DOHH2 (cell line): ENCODE measurements at regions not wholly inside any gene's neighbourhood (a gene's known extent, or its start where the extent isn't known, plus 50 kb on each side); places are given as distances from the start of the nearest gene placed in this dataset.

Experiments
- H3F3A ChIP-seq: fragments of 200-600 bp; sonication (generic), shearing (Covaris generic); 2 replicates; pipeline ENCODE4 v1.6.0; 2016; ENCODE audit warnings: antibody characterized with exemption, mild to moderate bottlenecking; ENCODE audit not compliant: control insufficient read depth, insufficient read depth
- H3K27ac ChIP-seq: fragments of 200-600 bp; sonication (generic); 2 replicates; pipeline ENCODE4 v1.5.1; 2014; ENCODE audit warnings: low read depth, mild to moderate bottlenecking, low read length, moderate library complexity
- H3K27me3 ChIP-seq: fragments of 200-600 bp; sonication (generic); 2 replicates; pipeline ENCODE4 v1.6.1; 2014; ENCODE audit warnings: mild to moderate bottlenecking, low read length, mixed read lengths; ENCODE audit not compliant: control insufficient read depth
- H3K36me3 ChIP-seq: fragments of 200-600 bp; sonication (generic); 2 replicates; pipeline ENCODE4 v1.6.1; 2014; ENCODE audit warnings: mild to moderate bottlenecking, low read length, moderate library complexity, mixed read lengths; ENCODE audit not compliant: control insufficient read depth
- H3K4me1 ChIP-seq: fragments of 200-600 bp; sonication (generic); 2 replicates; pipeline ENCODE4 v1.6.1; 2014; ENCODE audit warnings: mild to moderate bottlenecking, low read length, mixed read lengths; ENCODE audit not compliant: control insufficient read depth
- H3K4me2 ChIP-seq: fragments of 200-600 bp; sonication (generic); 2 replicates; pipeline ENCODE4 v1.6.0; 2014; ENCODE audit warnings: mild to moderate bottlenecking, low read length, moderate library complexity
- H3K4me3 ChIP-seq: fragments of 200-600 bp; sonication (generic); 2 replicates; pipeline ENCODE4 v1.5.1; 2014; ENCODE audit warnings: mild to moderate bottlenecking, low read length, mixed read lengths
- H3K79me2 ChIP-seq: fragments of 200-600 bp; sonication (generic); 2 replicates; pipeline ENCODE4 v1.6.1; 2014; ENCODE audit warnings: mild to moderate bottlenecking, low read length, mixed read lengths; ENCODE audit not compliant: control insufficient read depth
- H3K9me2 ChIP-seq: fragments of 200-600 bp; sonication (generic); replicated peaks from 2 replicates; pipeline ENCODE4 v1.6.1; 2014; ENCODE audit warnings: mild to moderate bottlenecking, low read length, mixed read lengths; ENCODE audit not compliant: control insufficient read depth
- H3K9me3 ChIP-seq: fragments of 200-600 bp; sonication (generic); 2 replicates; pipeline ENCODE4 v1.6.1; 2014; ENCODE audit warnings: antibody characterized with exemption, low read length, mixed read lengths; ENCODE audit not compliant: control insufficient read depth, insufficient read depth
- H4K20me1 ChIP-seq: fragments of 200-600 bp; sonication (generic); 2 replicates; pipeline ENCODE4 v1.6.0; 2014; ENCODE audit warnings: low read depth, mild to moderate bottlenecking, antibody characterized with exemption, low read length, moderate library complexity; ENCODE audit not compliant: control insufficient read depth, insufficient read depth
- EZH2phosphoT487 ChIP-seq: fragments of 200-600 bp; sonication (generic); IDR thresholded peaks from 2 replicates; pipeline ENCODE4 v1.6.1; 2017; ENCODE audit warnings: borderline replicate concordance, mild to moderate bottlenecking, antibody characterized with exemption, low read length, moderate library complexity, mixed read lengths
- TF ChIP-seq, protein P1 (sequence below): fragments of 200-600 bp; sonication (generic); IDR thresholded peaks from one replicate; pipeline ENCODE4 v1.5.1; 2014; ENCODE audit warnings: antibody characterized with exemption, mild to moderate bottlenecking, low read depth, low read length; ENCODE audit not compliant: poor library complexity, severe bottlenecking

DNA sequence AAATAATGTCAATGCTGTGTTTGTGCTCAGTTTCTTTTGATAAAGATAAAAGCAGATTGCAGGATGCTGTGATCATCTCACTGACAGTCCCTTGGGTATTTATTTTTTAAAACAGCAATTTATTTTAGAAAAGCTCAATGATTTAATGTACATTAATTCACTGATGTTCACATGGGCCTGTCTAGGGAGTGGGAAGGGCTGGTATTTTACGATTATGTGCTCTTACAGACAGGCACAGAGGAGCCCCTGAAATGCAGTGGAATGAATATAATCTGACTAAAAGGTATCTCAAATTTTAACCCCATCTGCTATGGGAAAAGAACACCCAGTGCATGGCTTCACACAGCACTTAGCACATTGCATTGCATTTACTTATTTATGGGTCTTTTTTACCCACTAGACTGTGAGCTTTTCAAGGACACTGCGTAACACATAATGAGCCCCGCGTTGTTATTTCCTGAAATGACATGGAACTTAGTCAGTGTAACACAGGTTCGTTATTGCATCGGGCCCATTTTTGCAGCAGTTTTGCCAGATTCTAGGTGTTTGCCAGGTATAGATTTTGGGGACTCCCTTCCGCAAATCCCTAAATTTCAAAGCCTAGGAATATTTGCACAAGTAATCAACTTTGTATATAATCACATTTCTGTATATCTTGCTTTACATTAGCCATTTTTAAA is 425.3 kb upstream of the FBXO33 start:
- Histone ChIP-seq H3K9me2 (no peaks in the 10 kb centered on the region), H3K79me2 (no peaks in the 10 kb centered on the region), H3K4me2 (no peak overlapping the region), H3K27me3 (no peaks in the 10 kb centered on the region), H3K4me3 (no peak overlapping the region), H3K36me3 (no peaks in the 10 kb centered on the region), H3K4me1 (no peaks in the 10 kb centered on the region), H4K20me1 (no peaks in the 10 kb centered on the region), H3F3A (no peaks in the 10 kb centered on the region), H3K27ac (no peak overlapping the region), H3K9me3 (no peaks in the 10 kb centered on the region)
- TF ChIP-seq, protein P1, sequence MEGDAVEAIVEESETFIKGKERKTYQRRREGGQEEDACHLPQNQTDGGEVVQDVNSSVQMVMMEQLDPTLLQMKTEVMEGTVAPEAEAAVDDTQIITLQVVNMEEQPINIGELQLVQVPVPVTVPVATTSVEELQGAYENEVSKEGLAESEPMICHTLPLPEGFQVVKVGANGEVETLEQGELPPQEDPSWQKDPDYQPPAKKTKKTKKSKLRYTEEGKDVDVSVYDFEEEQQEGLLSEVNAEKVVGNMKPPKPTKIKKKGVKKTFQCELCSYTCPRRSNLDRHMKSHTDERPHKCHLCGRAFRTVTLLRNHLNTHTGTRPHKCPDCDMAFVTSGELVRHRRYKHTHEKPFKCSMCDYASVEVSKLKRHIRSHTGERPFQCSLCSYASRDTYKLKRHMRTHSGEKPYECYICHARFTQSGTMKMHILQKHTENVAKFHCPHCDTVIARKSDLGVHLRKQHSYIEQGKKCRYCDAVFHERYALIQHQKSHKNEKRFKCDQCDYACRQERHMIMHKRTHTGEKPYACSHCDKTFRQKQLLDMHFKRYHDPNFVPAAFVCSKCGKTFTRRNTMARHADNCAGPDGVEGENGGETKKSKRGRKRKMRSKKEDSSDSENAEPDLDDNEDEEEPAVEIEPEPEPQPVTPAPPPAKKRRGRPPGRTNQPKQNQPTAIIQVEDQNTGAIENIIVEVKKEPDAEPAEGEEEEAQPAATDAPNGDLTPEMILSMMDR: no peak
- no peak for TF ChIP-seq EZH2phosphoT487

DNA sequence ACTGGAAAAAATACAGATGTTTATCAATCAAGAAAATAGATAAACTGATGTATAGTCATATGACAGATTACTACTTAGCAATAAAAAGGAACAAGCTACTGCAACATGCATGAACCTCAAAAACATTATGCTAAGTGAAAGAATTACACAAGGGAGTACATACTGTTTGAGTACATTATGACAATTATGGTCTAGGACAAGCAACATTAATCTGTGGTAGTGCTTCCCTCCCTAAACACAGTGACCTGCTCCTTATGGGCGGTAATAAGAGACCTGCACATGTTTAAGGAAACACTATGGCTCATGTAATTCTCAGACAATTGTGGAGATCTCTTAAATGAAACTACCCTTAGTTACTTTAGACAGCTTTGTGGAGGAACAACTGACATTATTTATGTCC is 421.2 kb upstream of the FBXO33 start:
- no peaks in the 10 kb centered on the region for H3K4me1 ChIP-seq
- H3K4me2 ChIP-seq: no peak overlapping the region
- H3F3A ChIP-seq: no peaks in the 10 kb centered on the region
- no peaks in the 10 kb centered on the region for H4K20me1 ChIP-seq
- no peak overlapping the region for H3K27ac ChIP-seq
- no peak overlapping the region for H3K4me3 ChIP-seq
- no peaks in the 10 kb centered on the region for H3K9me3 ChIP-seq
- no peaks in the 10 kb centered on the region for H3K36me3 ChIP-seq
- TF ChIP-seq, protein P1: no peak
- no peak for TF ChIP-seq EZH2phosphoT487
- H3K27me3 ChIP-seq: no peaks in the 10 kb centered on the region
- H3K9me2 ChIP-seq: no peaks in the 10 kb centered on the region
- no peaks in the 10 kb centered on the region for H3K79me2 ChIP-seq

DNA sequence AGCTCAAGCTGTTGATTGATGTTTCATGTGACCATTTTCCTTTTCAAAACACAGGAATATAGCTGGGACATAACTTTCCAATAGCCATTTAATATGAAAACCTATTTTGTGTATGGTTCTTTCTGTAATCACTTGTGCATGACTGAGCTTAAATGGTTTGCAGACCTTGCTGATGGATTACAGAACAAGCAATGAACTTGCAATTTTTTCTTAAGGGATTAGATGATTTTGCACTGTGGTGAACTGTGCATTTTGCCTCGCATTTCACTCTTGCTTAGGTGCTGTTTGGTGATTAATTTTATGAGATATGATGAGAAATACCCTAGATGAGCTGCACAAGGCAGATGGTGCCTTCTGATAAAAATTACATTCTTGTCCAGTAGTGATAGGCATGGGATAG is 419.0 kb upstream of the FBXO33 start:
- H4K20me1 ChIP-seq: no peaks in the 10 kb centered on the region
- no peaks in the 10 kb centered on the region for H3K36me3 ChIP-seq
- H3K9me2 ChIP-seq: no peaks in the 10 kb centered on the region
- H3K4me2 ChIP-seq: no peak overlapping the region
- no peaks in the 10 kb centered on the region for H3F3A ChIP-seq
- H3K79me2 ChIP-seq: no peaks in the 10 kb centered on the region
- no peak overlapping the region for H3K27ac ChIP-seq
- no peaks in the 10 kb centered on the region for H3K4me1 ChIP-seq
- no peaks in the 10 kb centered on the region for H3K27me3 ChIP-seq
- no peak overlapping the region for H3K4me3 ChIP-seq
- TF ChIP-seq, protein P1: no peak
- no peak for TF ChIP-seq EZH2phosphoT487
- no peaks in the 10 kb centered on the region for H3K9me3 ChIP-seq
